IMR-90 (cell line): ENCODE measurements at regions not wholly inside any gene's neighbourhood (a gene's known extent, or its start where the extent isn't known, plus 50 kb on each side); places are given as distances from the start of the nearest gene placed in this dataset.

Experiments used
- ATAC-seq: fragments of 200-7000 bp; cut with Tn5 transposase; 2 replicates; pipeline ENCODE4 v1.9.1; 2020; ENCODE audit warnings: low read depth, mild to moderate bottlenecking, moderate library complexity
- BruUV-seq: library from RNA; stranded (reverse); fragments of 400-500 nt; replicated peaks from 2 replicates; lab custom pipeline; 2021; lab: Mats Ljungman, UMichigan
- CTCF ChIA-PET: fragments of 300-600 bp; formaldehyde crosslinking; extraction: SDS; loops from one replicate; lab custom pipeline; 2021; ENCODE audit warnings: antibody characterized with exemption; lab: Yijun Ruan, JAX
- POLR2A ChIA-PET: fragments of 300-600 bp; sonication (Branson Sonifier 250); formaldehyde crosslinking; loops from one replicate; lab custom pipeline; 2022; ENCODE audit warnings: antibody characterized with exemption; ENCODE audit not compliant: unreplicated experiment; lab: Charles Lee
- DNase-seq: peaks from one replicate; pipeline ENCODE4 v3.0.0; 2013
- H2AFZ ChIP-seq: replicated peaks from 2 replicates; pipeline ENCODE3; 2013; ENCODE audit warnings: low read length, mild to moderate bottlenecking; ENCODE audit not compliant: poor library complexity
- H2AK5ac ChIP-seq: 2 replicates; pipeline ENCODE4 v1.6.1; 2013; ENCODE audit warnings: low read depth, low read length, inconsistent platforms
- H2AK9ac ChIP-seq: replicated peaks from 2 replicates; pipeline ENCODE3; 2013; ENCODE audit warnings: mild to moderate bottlenecking, low read depth, low read length, moderate library complexity; ENCODE audit not compliant: poor library complexity
- H2BK120ac ChIP-seq: 2 replicates; pipeline ENCODE4 v1.6.1; 2013; ENCODE audit warnings: low read depth, low read length, inconsistent platforms
- H2BK15ac ChIP-seq: 3 replicates; pipeline ENCODE4 v1.6.1; 2013; ENCODE audit warnings: low read depth, low read length, inconsistent platforms
- H2BK20ac ChIP-seq: 2 replicates; pipeline ENCODE4 v1.6.1; 2013; ENCODE audit warnings: low read depth, mild to moderate bottlenecking, inconsistent platforms, low read length, moderate library complexity
- H2BK5ac ChIP-seq: 2 replicates; pipeline ENCODE4 v1.6.1; 2013; ENCODE audit warnings: mild to moderate bottlenecking, low read depth, low read length, inconsistent platforms; ENCODE audit not compliant: poor library complexity, severe bottlenecking
- H3K14ac ChIP-seq: replicated peaks from 2 replicates; pipeline ENCODE4 v1.6.1; 2013; ENCODE audit warnings: low read depth, low read length, inconsistent platforms
- H3K18ac ChIP-seq: 2 replicates; pipeline ENCODE4 v1.6.1; 2013; ENCODE audit warnings: low read depth, low read length, control low read depth
- H3K23ac ChIP-seq: 2 replicates; pipeline ENCODE4 v1.6.1; 2013; ENCODE audit warnings: low read depth, low read length, inconsistent platforms
- H3K27ac ChIP-seq: 2 replicates; pipeline ENCODE4 v1.5.1; 2013; ENCODE audit warnings: mild to moderate bottlenecking, control low read depth, low read length; ENCODE audit not compliant: insufficient read depth
- H3K27me3 ChIP-seq: 2 replicates; pipeline ENCODE4 v1.6.1; 2013; ENCODE audit warnings: low read length; ENCODE audit not compliant: control insufficient read depth, insufficient read depth
- H3K36me3 ChIP-seq: 2 replicates; pipeline ENCODE4 v1.6.1; 2013; ENCODE audit warnings: low read length, mixed read lengths; ENCODE audit not compliant: control insufficient read depth, insufficient read depth
- H3K4ac ChIP-seq: 2 replicates; pipeline ENCODE4 v1.6.1; 2013; ENCODE audit warnings: low read depth, low read length, inconsistent platforms
- H3K4me1 ChIP-seq: 2 replicates; pipeline ENCODE4 v1.6.1; 2013; ENCODE audit warnings: low read length, mixed read lengths; ENCODE audit not compliant: control insufficient read depth, insufficient read depth
- H3K4me2 ChIP-seq: 2 replicates; pipeline ENCODE4 v1.6.1; 2013; ENCODE audit warnings: low read depth, mild to moderate bottlenecking, control low read depth, low read length, moderate library complexity
- H3K4me3 ChIP-seq: 2 replicates; pipeline ENCODE4 v1.5.1; 2013; ENCODE audit warnings: low read depth, mild to moderate bottlenecking, control low read depth, low read length, moderate library complexity; ENCODE audit not compliant: insufficient read depth
- H3K56ac ChIP-seq: 2 replicates; pipeline ENCODE4 v1.6.1; 2013; ENCODE audit warnings: low read length, inconsistent platforms; ENCODE audit not compliant: insufficient read depth; ENCODE audit errors: extremely low read depth
- H3K79me1 ChIP-seq, 2 experiments: 2 replicates each; pipeline ENCODE4 v1.6.1; 2013; ENCODE audit warnings: low read length in 2 of 2, inconsistent platforms in 1 of 2, low read depth in 1 of 2
- H3K9ac ChIP-seq: 2 replicates; pipeline ENCODE4 v1.6.1; 2013; ENCODE audit warnings: low read depth, low read length, control low read depth
- H3K9me1 ChIP-seq: 2 replicates; pipeline ENCODE4 v1.6.1; 2013; ENCODE audit warnings: low read length, inconsistent platforms; ENCODE audit not compliant: insufficient read depth
- H3K9me3 ChIP-seq: 2 replicates; pipeline ENCODE4 v1.6.1; 2013; ENCODE audit warnings: low read length; ENCODE audit not compliant: control insufficient read depth, insufficient read depth
- H4K20me1 ChIP-seq: 2 replicates; pipeline ENCODE4 v1.6.1; 2013; ENCODE audit warnings: low read length, inconsistent platforms; ENCODE audit not compliant: insufficient read depth
- H4K5ac ChIP-seq: 2 replicates; pipeline ENCODE4 v1.6.1; 2013; ENCODE audit warnings: mild to moderate bottlenecking, low read depth, low read length, control low read depth
- H4K8ac ChIP-seq, 2 experiments: 2 replicates each; pipeline ENCODE4 v1.6.1; 2013; ENCODE audit warnings: low read depth in 2 of 2, low read length in 2 of 2, control low read depth in 1 of 2, inconsistent platforms in 1 of 2
- H4K91ac ChIP-seq: 2 replicates; pipeline ENCODE4 v1.6.1; 2013; ENCODE audit warnings: low read depth, low read length, inconsistent platforms; ENCODE audit not compliant: insufficient read depth
- MXI1 ChIP-seq: IDR thresholded peaks from 2 replicates; pipeline ENCODE4 v1.6.1; 2012; ENCODE audit warnings: low read depth, mild to moderate bottlenecking, low read length, moderate library complexity, borderline replicate concordance
- WGBS, 2 experiments: methylation state at CpG; one replicate each; pipeline versions ENCODE4 v1.1.5 to v1.1.7; 2013; ENCODE audit warnings: missing lambda C conversion rate in 2 of 2; ENCODE audit not compliant: insufficient read length in 1 of 2; ENCODE audit errors: extremely low coverage in 2 of 2; 5-methylcytosine and 5-hydroxymethylcytosine counted together
- dilution Hi-C: fragments of 300-500 bp; cut with HindIII; formaldehyde crosslinking; loops from one replicate; pipeline ENCODE4 v1.14.3; 2018; ENCODE audit warnings: low sequenced_read_pairs; ENCODE audit not compliant: unreplicated experiment
- in situ Hi-C: fragments of 300-500 bp; cut with MboI; formaldehyde crosslinking; loops from 3 replicates; pipeline ENCODE4 v1.14.3; 2019; ENCODE audit warnings: low sequenced_read_pairs, inconsistent platforms, mixed read lengths
- intact Hi-C: fragments of 100-400 bp; cut with micrococcal nuclease; formaldehyde crosslinking; loops from 2 replicates; pipeline ENCODE4 v1.10.0; 2022

- intact Hi-C loops (no loop called here), dilution Hi-C loops (no loop called here)
- no TSS peak for BruUV-seq
These were observed 240.0 kb upstream of the CFAP20DC start for GRCh38 chr3:59289831-59290230.

More at GRCh38 chr3:59289831-59290230, 240.0 kb upstream of the CFAP20DC start:
- ChIA-PET CTCF (no interaction called here), POLR2A (no interaction called here)
- no peak overlapping the region for H2AK9ac ChIP-seq
- no peak overlapping the region for H4K91ac ChIP-seq
- H2AFZ ChIP-seq = no peak overlapping the region
- no peak overlapping the region for H3K4me2 ChIP-seq
- WGBS, 2 experiments = no CpG with 5 or more reads among the region's 1 CpG
- no peaks in the 10 kb centered on the region; the same call in 1 of the 2 replicates for H3K9me3 ChIP-seq
- H2BK120ac ChIP-seq = no peak overlapping the region
- no peaks in the 10 kb centered on the region for H3K36me3 ChIP-seq
- no peak overlapping the region for H3K4me3 ChIP-seq
- no peaks in the 10 kb centered on the region for H4K20me1 ChIP-seq
- no peak overlapping the region for H4K5ac ChIP-seq
- no peaks in the 10 kb centered on the region for H3K79me1 ChIP-seq
- no peak overlapping the region for H3K18ac ChIP-seq
- no peak overlapping the region for H2AK5ac ChIP-seq
- H4K8ac ChIP-seq = no peak overlapping the region
- DNase-seq = no peak
- no peak overlapping the region for H3K27ac ChIP-seq
- H3K23ac ChIP-seq = no peak overlapping the region
- no peak overlapping the region for H3K4ac ChIP-seq
- no peak overlapping the region for H2BK15ac ChIP-seq
- H3K27me3 ChIP-seq = no peaks in the 10 kb centered on the region
- no peak overlapping the region for H2BK20ac ChIP-seq
- in situ Hi-C loops = no loop called here
- H3K9me1 ChIP-seq = peaks cover 4% of the 10 kb centered on the region; the same call in 1 of the 2 replicates
- H3K9ac ChIP-seq = no peak overlapping the region
- H3K4me1 ChIP-seq = peaks cover 5% of the 10 kb centered on the region
- no peak overlapping the region for H3K56ac ChIP-seq
- H3K14ac ChIP-seq = no peak overlapping the region
- no peak overlapping the region for H2BK5ac ChIP-seq
- no peak for TF ChIP-seq MXI1
- ATAC-seq = no peak
